Vagina (tissue), 2 donors: ENCODE measurements at regions not wholly inside any gene's neighbourhood (a gene's known extent, or its start where the extent isn't known, plus 50 kb on each side); places are given as distances from the start of the nearest gene placed in this dataset.

ENCODE experiments used
- DNase-seq, 2 donors: peaks; one replicate each; pipeline ENCODE4 v3.0.0-alpha.2; 2017; ENCODE audit errors: extremely low spot score in 2 of 2
- H3K27ac ChIP-seq: fragments of 200-600 bp; sonication (generic); one replicate; pipeline ENCODE4 v1.5.1; 2019
- H3K27me3 ChIP-seq: fragments of 200-600 bp; sonication (generic); one replicate; pipeline ENCODE4 v1.5.1; 2019
- H3K36me3 ChIP-seq, 2 donors: fragments of 200-600 bp; sonication (generic); one replicate each; pipeline ENCODE4 v1.5.1; 2017 to 2019
- H3K4me1 ChIP-seq: fragments of 200-600 bp; sonication (generic); one replicate; pipeline ENCODE4 v1.5.1; 2019
- H3K4me3 ChIP-seq, 2 donors: fragments of 200-600 bp; sonication (generic); 1 replicate in 1 of 2; 2 replicates in 1 of 2; pipeline ENCODE4 v1.5.1; 2016 to 2019
- H3K9me3 ChIP-seq: fragments of 200-600 bp; sonication (generic); one replicate; pipeline ENCODE4 v1.5.1; 2019
- CTCF ChIP-seq, 3 experiments: fragments of 450-650 bp in 2 of 3; fragments of 200-600 bp in 1 of 3; sonication (generic) in 1 of 3; IDR thresholded peaks; one replicate each; pipeline ENCODE4 v1.5.1; 2017 to 2019; ENCODE audit warnings: antibody characterized with exemption in 3 of 3, mild to moderate bottlenecking in 2 of 3, moderate library complexity in 2 of 3
- POLR2A ChIP-seq, 2 donors: fragments of 450-650 bp; IDR thresholded peaks; one replicate each; pipeline ENCODE4 v1.6.1; 2017; ENCODE audit warnings: antibody characterized with exemption in 2 of 2, mild to moderate bottlenecking in 2 of 2, moderate library complexity in 2 of 2
- POLR2AphosphoS5 ChIP-seq, 2 donors: sonication (generic); formaldehyde crosslinking; IDR thresholded peaks; one replicate each; pipeline ENCODE4 v1.9.0; 2017; ENCODE audit warnings: antibody characterized with exemption in 2 of 2, mild to moderate bottlenecking in 2 of 2, low read depth in 1 of 2; ENCODE audit not compliant: insufficient read depth in 1 of 2
- intact Hi-C: fragments of 100-400 bp; cut with DNase I; formaldehyde crosslinking; loops from one replicate; pipeline ENCODE4 v1.15.1; 2023

GRCh38 chr6:131424016-131424415 is 149.0 kb upstream of the ARG1 start:
- H3K9me3 ChIP-seq: no peaks in the 10 kb centered on the region
- no peak for TF ChIP-seq POLR2A (IDR thresholded peaks at IDR 0.05)
- TF ChIP-seq POLR2AphosphoS5 (IDR thresholded peaks at IDR 0.05; ENCODE audit: insufficient read depth in 1 of 2, low read depth in 1 of 2): no peak
- no peak for TF ChIP-seq CTCF (IDR thresholded peaks at IDR 0.05)
- H3K27me3 ChIP-seq: no peaks in the 10 kb centered on the region
- no peak overlapping the region for H3K27ac ChIP-seq
- no peak for DNase-seq
- no peaks in the 10 kb centered on the region for H3K36me3 ChIP-seq
- H3K4me1 ChIP-seq: no peaks in the 10 kb centered on the region
- no peak overlapping the region for H3K4me3 ChIP-seq
- intact Hi-C loops: no loop called here

GRCh38 chr6:131424475-131424874 is 148.6 kb upstream of the ARG1 start:
- Histone ChIP-seq H3K27me3 (no peaks in the 10 kb centered on the region), H3K27ac (no peak overlapping the region), H3K36me3 (no peaks in the 10 kb centered on the region), H3K9me3 (no peaks in the 10 kb centered on the region), H3K4me3 (no peak overlapping the region), H3K4me1 (no peaks in the 10 kb centered on the region)
- intact Hi-C loops: no loop called here
- TF ChIP-seq POLR2AphosphoS5 (IDR thresholded peaks at IDR 0.05; ENCODE audit: insufficient read depth in 1 of 2, low read depth in 1 of 2): no peak
- no peak for TF ChIP-seq CTCF (IDR thresholded peaks at IDR 0.05)
- no peak for TF ChIP-seq POLR2A (IDR thresholded peaks at IDR 0.05)
- DNase-seq: no peak

- no peaks in the 10 kb centered on the region for H3K4me1 ChIP-seq
- H3K36me3 ChIP-seq: no peaks in the 10 kb centered on the region
- H3K27ac ChIP-seq: no peak overlapping the region
- intact Hi-C loops: no loop called here
- H3K27me3 ChIP-seq: no peaks in the 10 kb centered on the region
- H3K9me3 ChIP-seq: no peaks in the 10 kb centered on the region
- TF ChIP-seq POLR2AphosphoS5 (IDR thresholded peaks at IDR 0.05; ENCODE audit: insufficient read depth in 1 of 2, low read depth in 1 of 2) (no peak), POLR2A (IDR thresholded peaks at IDR 0.05) (no peak), CTCF (IDR thresholded peaks at IDR 0.05) (no peak)
- DNase-seq: no peak
- no peak overlapping the region for H3K4me3 ChIP-seq
Measured at GRCh38 chr6:131427434-131428058, 145.5 kb upstream of the ARG1 start.

GRCh38 chr6:131430531-131430930 is 142.5 kb upstream of the ARG1 start:
- no peaks in the 10 kb centered on the region for H3K9me3 ChIP-seq
- H3K36me3 ChIP-seq: no peaks in the 10 kb centered on the region
- H3K27me3 ChIP-seq: no peaks in the 10 kb centered on the region
- no peaks in the 10 kb centered on the region for H3K4me1 ChIP-seq
- H3K4me3 ChIP-seq: no peak overlapping the region
- DNase-seq: no peak
- intact Hi-C loops: no loop called here
- no peak overlapping the region for H3K27ac ChIP-seq
- no peak for TF ChIP-seq CTCF (IDR thresholded peaks at IDR 0.05)
- TF ChIP-seq POLR2AphosphoS5 (IDR thresholded peaks at IDR 0.05; ENCODE audit: insufficient read depth in 1 of 2, low read depth in 1 of 2): no peak
- TF ChIP-seq POLR2A (IDR thresholded peaks at IDR 0.05): no peak

- Histone ChIP-seq H3K27ac (no peak overlapping the region), H3K36me3 (no peaks in the 10 kb centered on the region), H3K9me3 (no peaks in the 10 kb centered on the region), H3K4me1 (no peaks in the 10 kb centered on the region), H3K27me3 (no peaks in the 10 kb centered on the region), H3K4me3 (no peak overlapping the region)
- intact Hi-C loops: no loop called here
- TF ChIP-seq POLR2A (IDR thresholded peaks at IDR 0.05): no peak
- no peak for TF ChIP-seq POLR2AphosphoS5 (IDR thresholded peaks at IDR 0.05; ENCODE audit: insufficient read depth in 1 of 2, low read depth in 1 of 2)
- no peak for TF ChIP-seq CTCF (IDR thresholded peaks at IDR 0.05)
- DNase-seq: no peak
Measured at GRCh38 chr6:131431718-131432117, 141.3 kb upstream of the ARG1 start.
